Prostate gland (tissue), 2 donors: ENCODE measurements at regions not wholly inside any gene's neighbourhood (a gene's known extent, or its start where the extent isn't known, plus 50 kb on each side); places are given as distances from the start of the nearest gene placed in this dataset.

Experiments used
- DNase-seq: peaks from one replicate; pipeline ENCODE4 v3.0.0-alpha.2; 2019; ENCODE audit warnings: low spot score
- H3K27ac ChIP-seq, 2 donors: fragments of 200-600 bp; sonication (generic); 2 replicates each; pipeline ENCODE4 v1.5.1; 2017 to 2019
- H3K27me3 ChIP-seq: fragments of 200-600 bp; sonication (generic); replicated peaks from 2 replicates; pipeline ENCODE4 v1.5.1; 2019; ENCODE audit not compliant: insufficient read depth
- H3K36me3 ChIP-seq, 2 donors: fragments of 200-600 bp; sonication (generic); 1 replicate in 1 of 2; 2 replicates in 1 of 2; pipeline versions ENCODE4 v1.5.1 to v1.8.1; 2017 to 2019
- H3K4me1 ChIP-seq: fragments of 200-600 bp; sonication (generic); replicated peaks from 2 replicates; pipeline ENCODE4 v1.5.1; 2019
- H3K4me3 ChIP-seq, 2 donors: fragments of 200-600 bp; sonication (generic); 2 replicates each; pipeline ENCODE4 v1.5.1; 2017 to 2019
- H3K9me3 ChIP-seq: fragments of 200-600 bp; sonication (generic); 2 replicates; pipeline ENCODE4 v1.5.1; 2017
- POLR2A ChIP-seq: fragments of 450-650 bp; IDR thresholded peaks from one replicate; pipeline ENCODE4 v1.6.1; 2016; ENCODE audit warnings: antibody characterized with exemption, mild to moderate bottlenecking
- POLR2AphosphoS5 ChIP-seq: sonication (generic); formaldehyde crosslinking; IDR thresholded peaks from one replicate; pipeline ENCODE4 v1.6.1; 2017; ENCODE audit warnings: antibody characterized with exemption
- WGBS: methylation state at CpG from one replicate; pipeline ENCODE4 v1.1.5; 2018; 5-methylcytosine and 5-hydroxymethylcytosine counted together
- intact Hi-C: fragments of 100-400 bp; cut with DNase I; formaldehyde crosslinking; loops from one replicate; pipeline ENCODE4 v1.14.2; 2022
- TF ChIP-seq, protein P1 (sequence below), 4 experiments: fragments of 200-600 bp in 2 of 4; fragments of 450-650 bp in 2 of 4; sonication (generic) in 2 of 4; IDR thresholded peaks; 1 replicate in 3 of 4; 2 replicates in 1 of 4; pipeline ENCODE4 v1.5.1; 2016 to 2019; ENCODE audit warnings: antibody characterized with exemption in 4 of 4, mild to moderate bottlenecking in 2 of 4, moderate library complexity in 2 of 4

DNA sequence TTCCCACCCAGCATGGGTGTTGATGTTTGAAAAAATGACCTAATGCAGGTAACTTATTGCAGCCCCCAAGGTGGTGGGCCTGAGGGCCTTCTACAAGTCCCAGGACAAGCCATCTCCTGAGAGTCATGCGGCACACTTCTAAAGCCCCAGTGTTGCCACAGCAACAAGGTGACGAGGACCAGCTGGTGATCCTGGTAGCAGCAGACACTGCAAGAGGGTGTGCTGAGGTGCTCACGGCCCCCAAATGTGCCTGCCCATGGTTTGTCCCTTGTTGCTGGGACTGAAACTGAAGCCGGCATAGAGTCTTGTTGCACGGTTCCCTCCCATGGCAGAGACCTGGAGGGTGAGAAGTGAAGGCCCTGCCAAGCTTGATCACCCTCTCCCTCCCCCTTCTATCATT is 333.2 kb upstream of the MGMT start:
- intact Hi-C loops, result no loop called here
- no peak overlapping the region for H3K4me3 ChIP-seq
- no peaks in the 10 kb centered on the region for H3K4me1 ChIP-seq
- H3K27ac ChIP-seq, result no peak overlapping the region
- WGBS, result 98% methylated on average over 5 of the region's 5 CpGs
- DNase-seq, result no peak
- H3K36me3 ChIP-seq, result no peaks in the 10 kb centered on the region
- TF ChIP-seq, protein P1, sequence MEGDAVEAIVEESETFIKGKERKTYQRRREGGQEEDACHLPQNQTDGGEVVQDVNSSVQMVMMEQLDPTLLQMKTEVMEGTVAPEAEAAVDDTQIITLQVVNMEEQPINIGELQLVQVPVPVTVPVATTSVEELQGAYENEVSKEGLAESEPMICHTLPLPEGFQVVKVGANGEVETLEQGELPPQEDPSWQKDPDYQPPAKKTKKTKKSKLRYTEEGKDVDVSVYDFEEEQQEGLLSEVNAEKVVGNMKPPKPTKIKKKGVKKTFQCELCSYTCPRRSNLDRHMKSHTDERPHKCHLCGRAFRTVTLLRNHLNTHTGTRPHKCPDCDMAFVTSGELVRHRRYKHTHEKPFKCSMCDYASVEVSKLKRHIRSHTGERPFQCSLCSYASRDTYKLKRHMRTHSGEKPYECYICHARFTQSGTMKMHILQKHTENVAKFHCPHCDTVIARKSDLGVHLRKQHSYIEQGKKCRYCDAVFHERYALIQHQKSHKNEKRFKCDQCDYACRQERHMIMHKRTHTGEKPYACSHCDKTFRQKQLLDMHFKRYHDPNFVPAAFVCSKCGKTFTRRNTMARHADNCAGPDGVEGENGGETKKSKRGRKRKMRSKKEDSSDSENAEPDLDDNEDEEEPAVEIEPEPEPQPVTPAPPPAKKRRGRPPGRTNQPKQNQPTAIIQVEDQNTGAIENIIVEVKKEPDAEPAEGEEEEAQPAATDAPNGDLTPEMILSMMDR (IDR thresholded peaks at IDR 0.05), result no peak
- TF ChIP-seq POLR2AphosphoS5 (no peak), POLR2A (no peak)
- no peaks in the 10 kb centered on the region for H3K27me3 ChIP-seq
- H3K9me3 ChIP-seq, result no peaks in the 10 kb centered on the region

DNA sequence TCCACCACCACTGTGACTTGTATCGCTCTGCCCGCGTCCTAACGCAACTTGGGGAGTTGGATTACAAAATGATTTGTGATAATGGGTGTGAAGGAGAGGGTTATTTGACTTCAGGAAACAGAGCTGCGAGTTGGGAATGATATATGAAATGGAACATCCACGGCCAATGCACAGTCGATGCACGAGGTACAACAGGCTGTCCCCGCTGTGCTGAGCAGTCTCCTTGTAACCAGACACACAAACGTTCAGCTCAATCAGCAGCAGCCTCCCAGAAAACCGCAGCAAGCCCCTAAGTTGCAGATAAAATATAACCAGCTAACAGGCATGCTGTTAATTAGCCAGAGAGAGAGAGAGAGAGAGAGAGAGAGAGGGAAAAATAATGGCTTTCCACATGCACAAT is 332.7 kb upstream of the MGMT start:
- Histone ChIP-seq H3K27ac (no peak overlapping the region), H3K4me1 (no peaks in the 10 kb centered on the region), H3K27me3 (no peaks in the 10 kb centered on the region), H3K36me3 (no peaks in the 10 kb centered on the region), H3K4me3 (no peak overlapping the region), H3K9me3 (no peaks in the 10 kb centered on the region)
- no peak for TF ChIP-seq POLR2AphosphoS5
- 84% methylated on average over 11 of the region's 11 CpGs for WGBS
- no peak for DNase-seq
- intact Hi-C loops, result no loop called here

DNA sequence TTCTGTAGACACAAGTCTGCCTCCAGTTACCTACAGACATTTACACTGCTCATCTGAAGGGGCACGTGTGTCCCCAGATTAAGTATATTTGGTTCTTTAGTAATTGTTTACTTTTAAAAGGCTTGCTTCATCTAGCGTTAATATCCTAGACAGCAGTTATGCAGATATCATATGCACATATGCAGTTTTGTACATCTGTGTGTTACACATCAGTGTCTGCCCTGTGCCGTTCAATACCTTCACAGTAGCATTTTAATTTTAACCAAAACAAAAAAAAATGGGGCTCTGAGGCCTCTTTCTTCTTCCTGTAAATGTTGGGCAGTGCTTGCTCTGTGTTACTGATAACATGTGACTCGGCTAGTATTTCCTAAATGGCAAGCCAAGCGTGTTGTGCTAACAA is 331.4 kb upstream of the MGMT start:
- no peak for DNase-seq
- H3K9me3 ChIP-seq, result no peaks in the 10 kb centered on the region
- H3K27me3 ChIP-seq, result no peaks in the 10 kb centered on the region
- intact Hi-C loops, result no loop called here
- no peak overlapping the region for H3K27ac ChIP-seq
- TF ChIP-seq, protein P1 (IDR thresholded peaks at IDR 0.05), result no peak
- TF ChIP-seq POLR2A (no peak), POLR2AphosphoS5 (no peak)
- no peak overlapping the region for H3K4me3 ChIP-seq
- no peaks in the 10 kb centered on the region for H3K4me1 ChIP-seq
- WGBS, result 72% methylated on average over 5 of the region's 5 CpGs
- H3K36me3 ChIP-seq, result no peaks in the 10 kb centered on the region

DNA sequence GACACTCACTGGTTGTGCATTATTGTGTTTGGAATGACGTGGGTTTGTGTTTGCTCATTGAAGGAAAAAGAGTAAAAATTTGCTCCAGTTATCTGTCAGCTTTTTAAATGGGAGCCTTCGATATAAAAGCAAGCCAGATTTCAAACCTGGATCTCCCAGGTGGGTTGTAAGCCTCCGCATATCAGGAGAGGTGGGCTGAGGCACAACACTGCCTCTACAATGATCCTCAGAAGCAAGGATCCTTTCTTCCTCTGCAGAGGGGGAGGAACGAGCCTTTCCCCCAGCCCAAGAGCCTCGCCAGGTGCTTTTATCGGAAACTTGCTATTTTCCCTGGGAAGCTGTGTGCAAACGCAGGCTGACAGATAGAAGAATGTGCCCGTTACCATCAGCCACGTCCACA is 331.0 kb upstream of the MGMT start:
- H3K4me3 ChIP-seq, result no peak overlapping the region
- H3K27ac ChIP-seq, result no peak overlapping the region
- no peak for DNase-seq
- intact Hi-C loops, result no loop called here
- no peaks in the 10 kb centered on the region for H3K9me3 ChIP-seq
- H3K27me3 ChIP-seq, result no peaks in the 10 kb centered on the region
- H3K4me1 ChIP-seq, result no peaks in the 10 kb centered on the region
- WGBS, result 73% methylated on average over 9 of the region's 9 CpGs
- TF ChIP-seq POLR2A (no peak), POLR2AphosphoS5 (no peak)
- TF ChIP-seq, protein P1 (IDR thresholded peaks at IDR 0.05), result no peak
- no peaks in the 10 kb centered on the region for H3K36me3 ChIP-seq

DNA sequence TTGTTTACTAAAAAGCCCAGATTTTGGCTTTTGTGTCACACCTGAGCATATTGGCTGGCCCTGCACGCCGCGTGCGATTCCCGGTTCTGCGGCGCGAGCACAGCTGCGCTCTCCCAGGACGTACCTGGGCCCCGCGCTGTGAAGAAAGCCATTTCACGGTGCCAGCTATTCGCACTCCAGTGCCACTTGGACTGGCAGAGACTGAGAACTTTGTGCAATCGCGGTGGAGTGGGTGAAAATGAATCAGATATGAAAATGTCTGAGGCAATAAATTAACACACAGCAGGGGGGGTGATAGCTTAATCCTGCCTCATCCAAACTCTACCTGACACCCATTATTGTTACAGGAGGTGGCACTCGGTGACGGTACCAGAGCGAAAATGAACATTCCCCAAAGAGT is 330.1 kb upstream of the MGMT start:
- H3K27ac ChIP-seq, result no peak overlapping the region
- no peak for DNase-seq
- no peaks in the 10 kb centered on the region for H3K36me3 ChIP-seq
- intact Hi-C loops, result no loop called here
- no peaks in the 10 kb centered on the region for H3K27me3 ChIP-seq
- 87% methylated on average over 19 of the region's 19 CpGs for WGBS
- TF ChIP-seq POLR2AphosphoS5 (no peak), POLR2A (no peak)
- TF ChIP-seq, protein P1 (IDR thresholded peaks at IDR 0.05), result no peak
- H3K9me3 ChIP-seq, result no peaks in the 10 kb centered on the region
- H3K4me1 ChIP-seq, result no peaks in the 10 kb centered on the region
- H3K4me3 ChIP-seq, result no peak overlapping the region
